Right atrium auricular region (tissue), 2 donors: ENCODE measurements at regions not wholly inside any gene's neighbourhood (a gene's known extent, or its start where the extent isn't known, plus 50 kb on each side); places are given as distances from the start of the nearest gene placed in this dataset.
"Not testable (repeated sequence)": the region's sequence is repeated elsewhere in the genome, so short reads cannot be mapped to it uniquely, and the experiment has no call there.

Source experiments
- DNase-seq: peaks from one replicate; pipeline ENCODE4 v3.0.0-alpha.2; 2019; ENCODE audit warnings: low spot score
- H3K27ac ChIP-seq, 2 donors: fragments of 200-600 bp; sonication (generic); 1 replicate in 1 of 2; 2 replicates in 1 of 2; pipeline ENCODE4 v1.5.1; 2016 to 2019
- H3K27me3 ChIP-seq, 2 donors: fragments of 200-600 bp; sonication (generic); one replicate each; pipeline versions ENCODE4 v1.5.1 to v1.6.0; 2017 to 2019
- H3K36me3 ChIP-seq: fragments of 200-600 bp; sonication (generic); one replicate; pipeline ENCODE4 v1.5.1; 2016
- H3K4me1 ChIP-seq, 2 donors: fragments of 200-600 bp; sonication (generic); one replicate each; pipeline versions ENCODE4 v1.5.1 to v1.6.0; 2017 to 2019
- H3K4me3 ChIP-seq, 2 donors: fragments of 200-600 bp; sonication (generic); 1 replicate in 1 of 2; 2 replicates in 1 of 2; pipeline ENCODE4 v1.5.1; 2017 to 2019; ENCODE audit warnings: mild to moderate bottlenecking in 1 of 2, moderate library complexity in 1 of 2
- H3K9me3 ChIP-seq, 2 donors: fragments of 200-600 bp; sonication (generic); one replicate each; pipeline ENCODE4 v1.5.1; 2019
- TF ChIP-seq, protein P1 (sequence below), 2 donors: fragments of 200-600 bp; sonication (generic); IDR thresholded peaks; one replicate each; pipeline ENCODE4 v1.5.1; 2019; ENCODE audit warnings: antibody characterized with exemption in 2 of 2

DNA sequence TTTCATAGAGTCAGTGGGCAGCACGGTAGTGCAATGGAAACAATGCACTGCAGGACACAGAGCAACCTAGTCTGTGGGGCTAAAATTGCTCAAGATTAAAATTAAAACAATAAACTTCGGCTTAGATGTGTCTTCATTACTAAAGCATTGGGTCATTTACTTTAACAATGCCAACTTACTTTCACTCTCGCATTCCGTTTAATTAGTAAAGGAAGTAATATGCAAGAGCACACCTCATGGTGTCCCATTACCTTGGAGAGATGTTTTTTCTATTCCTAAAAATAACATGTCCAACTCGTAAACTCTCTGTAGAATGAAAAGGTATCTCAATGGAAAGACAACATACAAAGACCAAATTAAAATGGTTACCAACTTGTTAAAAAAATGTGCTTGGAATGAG, 738.4 kb downstream of the PCDH17 start:
- no peak overlapping the region for H3K27ac ChIP-seq
- TF ChIP-seq, protein P1, sequence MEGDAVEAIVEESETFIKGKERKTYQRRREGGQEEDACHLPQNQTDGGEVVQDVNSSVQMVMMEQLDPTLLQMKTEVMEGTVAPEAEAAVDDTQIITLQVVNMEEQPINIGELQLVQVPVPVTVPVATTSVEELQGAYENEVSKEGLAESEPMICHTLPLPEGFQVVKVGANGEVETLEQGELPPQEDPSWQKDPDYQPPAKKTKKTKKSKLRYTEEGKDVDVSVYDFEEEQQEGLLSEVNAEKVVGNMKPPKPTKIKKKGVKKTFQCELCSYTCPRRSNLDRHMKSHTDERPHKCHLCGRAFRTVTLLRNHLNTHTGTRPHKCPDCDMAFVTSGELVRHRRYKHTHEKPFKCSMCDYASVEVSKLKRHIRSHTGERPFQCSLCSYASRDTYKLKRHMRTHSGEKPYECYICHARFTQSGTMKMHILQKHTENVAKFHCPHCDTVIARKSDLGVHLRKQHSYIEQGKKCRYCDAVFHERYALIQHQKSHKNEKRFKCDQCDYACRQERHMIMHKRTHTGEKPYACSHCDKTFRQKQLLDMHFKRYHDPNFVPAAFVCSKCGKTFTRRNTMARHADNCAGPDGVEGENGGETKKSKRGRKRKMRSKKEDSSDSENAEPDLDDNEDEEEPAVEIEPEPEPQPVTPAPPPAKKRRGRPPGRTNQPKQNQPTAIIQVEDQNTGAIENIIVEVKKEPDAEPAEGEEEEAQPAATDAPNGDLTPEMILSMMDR (IDR thresholded peaks at IDR 0.05) = no peak
- H3K4me1 ChIP-seq = no peaks in the 10 kb centered on the region
- H3K36me3 ChIP-seq = no peaks in the 10 kb centered on the region
- DNase-seq = no peak
- no peaks in the 10 kb centered on the region for H3K27me3 ChIP-seq
- H3K4me3 ChIP-seq = no peak overlapping the region
- H3K9me3 ChIP-seq = no peaks in the 10 kb centered on the region

- no peak overlapping the region for H3K27ac ChIP-seq
- no peak for DNase-seq
- H3K36me3 ChIP-seq = no peaks in the 10 kb centered on the region
- TF ChIP-seq, protein P1 (IDR thresholded peaks at IDR 0.05) = no peak
- no peaks in the 10 kb centered on the region for H3K4me1 ChIP-seq
- no peak overlapping the region for H3K4me3 ChIP-seq
- no peaks in the 10 kb centered on the region for H3K9me3 ChIP-seq
- H3K27me3 ChIP-seq = no peaks in the 10 kb centered on the region
Observed at GRCh38 chr13:58376349-58376748, 744.8 kb downstream of the PCDH17 start.

DNA sequence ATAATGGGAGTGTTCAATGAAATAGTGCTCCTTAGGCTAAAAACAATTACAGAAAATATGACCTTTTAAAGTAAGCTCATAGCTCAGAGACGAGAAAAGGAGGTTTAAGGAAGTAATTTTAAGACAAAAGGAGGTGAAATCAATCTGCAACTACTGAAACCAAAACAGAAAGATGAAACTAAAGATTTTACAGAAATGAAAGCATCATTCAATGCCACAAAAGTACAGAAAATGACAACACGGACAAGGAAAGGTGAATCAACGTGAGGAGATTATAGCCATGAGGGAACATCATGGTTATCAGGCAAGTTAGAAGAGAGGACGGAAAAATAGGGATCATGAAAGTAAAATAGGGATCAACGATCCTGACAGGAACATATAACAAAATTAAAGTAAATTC, 745.2 kb downstream of the PCDH17 start:
- H3K27me3 ChIP-seq = no peaks in the 10 kb centered on the region

GRCh38 chr13:58379221-58379620, 747.7 kb downstream of the PCDH17 start:
- Histone ChIP-seq H3K36me3 (no peaks in the 10 kb centered on the region), H3K4me1 (no peaks in the 10 kb centered on the region), H3K27ac (no peak overlapping the region), H3K4me3 (no peak overlapping the region), H3K9me3 (no peaks in the 10 kb centered on the region), H3K27me3 (no peaks in the 10 kb centered on the region)
- TF ChIP-seq, protein P1 (IDR thresholded peaks at IDR 0.05) = no peak
- no peak for DNase-seq

More for the DNA sequence above, 745.2 kb downstream of the PCDH17 start:
- TF ChIP-seq, protein P1 (IDR thresholded peaks at IDR 0.05) = no peak
- Histone ChIP-seq H3K9me3 (no peaks in the 10 kb centered on the region), H3K4me3 (no peak overlapping the region), H3K27ac (no peak overlapping the region), H3K36me3 (no peaks in the 10 kb centered on the region), H3K4me1 (no peaks in the 10 kb centered on the region)
- no peak for DNase-seq

- not testable (repeated sequence) for H3K9me3 ChIP-seq, H3K27me3 ChIP-seq, H3K27ac ChIP-seq, H3K4me1 ChIP-seq, H3K36me3 ChIP-seq, H3K4me3 ChIP-seq, DNase-seq
Observed at GRCh38 chr13:58385336-58385735, 753.8 kb downstream of the PCDH17 start.

DNA sequence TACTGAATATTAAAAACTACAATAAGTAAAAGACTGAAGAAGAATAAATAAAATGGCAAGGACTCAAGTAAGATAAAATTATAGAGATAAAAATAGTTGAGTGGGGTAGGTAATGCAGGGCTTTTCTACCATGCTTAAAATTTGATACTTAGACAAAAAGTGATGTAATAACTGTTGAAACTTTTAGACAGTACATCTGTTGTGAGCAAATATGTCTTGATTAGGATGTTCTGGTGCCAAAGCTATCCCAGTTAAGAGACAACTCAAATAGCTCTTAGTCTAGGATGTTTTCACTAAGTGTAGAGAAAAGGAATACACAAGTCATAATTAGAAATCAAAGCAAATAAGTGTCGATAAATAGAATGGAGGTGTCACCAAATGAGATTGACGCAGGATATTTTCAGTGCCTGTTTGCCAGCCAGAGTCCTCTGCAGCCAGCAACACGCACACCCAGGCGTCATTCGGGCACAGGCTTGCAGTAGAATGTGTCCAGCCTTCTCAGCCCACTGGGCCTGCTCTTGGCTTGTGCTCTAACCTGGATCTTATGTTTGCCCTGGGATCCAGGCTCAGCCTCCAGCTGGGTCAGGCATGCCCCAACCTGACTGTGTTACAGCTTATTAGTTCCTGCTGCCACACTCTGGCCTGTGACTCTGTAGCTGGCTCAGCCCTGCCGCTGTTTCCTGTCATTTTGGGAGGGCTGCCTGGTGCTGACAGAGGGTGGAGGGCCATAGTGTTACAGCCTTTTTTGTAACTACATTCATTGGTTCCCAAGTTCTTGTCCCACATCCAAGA, 766.2 kb downstream of the PCDH17 start:
- H3K4me3 ChIP-seq = no peak overlapping the region
- peaks cover 0 to 8% of the 10 kb centered on the region in 2 donors for H3K9me3 ChIP-seq
- TF ChIP-seq, protein P1 (IDR thresholded peaks at IDR 0.05) = no peak
- no peaks in the 10 kb centered on the region for H3K27me3 ChIP-seq
- H3K4me1 ChIP-seq = no peaks in the 10 kb centered on the region
- H3K27ac ChIP-seq = no peak overlapping the region
- DNase-seq = no peak
- no peaks in the 10 kb centered on the region for H3K36me3 ChIP-seq
